NCI-H510A treated with DMSO at 0.1 percent for 48 hours (cell line): ENCODE measurements at regions not wholly inside any gene's neighbourhood (a gene's known extent, or its start where the extent isn't known, plus 50 kb on each side); places are given as distances from the start of the nearest gene placed in this dataset.
"Not testable (repeated sequence)": the region's sequence is repeated elsewhere in the genome, so short reads cannot be mapped to it uniquely, and the experiment has no call there.

Experiments used
- DNase-seq: peaks from one replicate; lab custom pipeline; 2025; lab: John Stamatoyannopoulos, UW

- not testable (repeated sequence) for DNase-seq
These were observed 604.2 kb upstream of the GYPC start for GRCh38 chr2:126051737-126052240.

- no peak for DNase-seq
These were observed 596.6 kb upstream of the GYPC start for GRCh38 chr2:126059379-126059778.

- DNase-seq, result no peak
These were observed 570.8 kb upstream of the GYPC start for GRCh38 chr2:126085011-126085795.

GRCh38 chr2:126100962-126101361 is 555.0 kb upstream of the GYPC start:
- DNase-seq, result no peak

GRCh38 chr2:126106006-126106405 is 550.0 kb upstream of the GYPC start:
- no peak for DNase-seq

GRCh38 chr2:126107883-126108282 is 548.1 kb upstream of the GYPC start:
- no peak for DNase-seq

- no peak for DNase-seq
These were observed 540.0 kb upstream of the GYPC start for GRCh38 chr2:126115975-126116374.

GRCh38 chr2:126117886-126118285 is 538.1 kb upstream of the GYPC start:
- DNase-seq, result no peak

- DNase-seq, result no peak
These were observed 510.2 kb upstream of the GYPC start for GRCh38 chr2:126145752-126146151.

GRCh38 chr2:126154256-126154785 is 501.6 kb upstream of the GYPC start:
- no peak for DNase-seq

GRCh38 chr2:126160950-126161349 is 495.0 kb upstream of the GYPC start:
- not testable (repeated sequence) for DNase-seq

- DNase-seq, result no peak
These were observed 483.2 kb upstream of the GYPC start for GRCh38 chr2:126172631-126173184.

GRCh38 chr2:126175222-126175621 is 480.7 kb upstream of the GYPC start:
- DNase-seq, result no peak

- no peak for DNase-seq
These were observed 478.5 kb upstream of the GYPC start for GRCh38 chr2:126177479-126177878.

- no peak for DNase-seq
These were observed 468.3 kb upstream of the GYPC start for GRCh38 chr2:126187668-126188067.

- DNase-seq, result no peak
These were observed 466.4 kb upstream of the GYPC start for GRCh38 chr2:126189527-126189926.

- DNase-seq, result no peak
These were observed 455.4 kb upstream of the GYPC start for GRCh38 chr2:126200538-126200937.

- DNase-seq, result no peak
These were observed 447.7 kb upstream of the GYPC start for GRCh38 chr2:126208266-126208665.

- DNase-seq, result no peak
These were observed 443.2 kb upstream of the GYPC start for GRCh38 chr2:126212735-126213134.

- no peak for DNase-seq
These were observed 436.9 kb upstream of the GYPC start for GRCh38 chr2:126219081-126219480.

- DNase-seq, result no peak
These were observed 435.6 kb upstream of the GYPC start for GRCh38 chr2:126220331-126220730.

GRCh38 chr2:126221506-126221905 is 434.5 kb upstream of the GYPC start:
- no peak for DNase-seq

GRCh38 chr2:126222278-126222677 is 433.7 kb upstream of the GYPC start:
- no peak for DNase-seq
